ENCODE measurements at regions not wholly inside any gene's neighbourhood (a gene's known extent, or its start where the extent isn't known, plus 50 kb on each side); places are given as distances from the start of the nearest gene placed in this dataset.

- no peak for DNase-seq (ENCODE audit: low spot score)
- H3K4me3 ChIP-seq = no peak overlapping the region
- no peak overlapping the region for H3K27ac ChIP-seq
Measured at GRCh38 chr1:232510367-232511110, 119.4 kb downstream of the SIPA1L2 start.

GRCh38 chr1:232509570-232509969, 120.4 kb downstream of the SIPA1L2 start:
- Histone ChIP-seq H3K27ac (no peak overlapping the region), H3K4me3 (no peak overlapping the region)
- TF ChIP-seq CTCF (IDR thresholded peaks at IDR 0.05) = no peak
- no peak for DNase-seq (ENCODE audit: low spot score)

More at GRCh38 chr1:232510367-232511110, 119.4 kb downstream of the SIPA1L2 start:
- TF ChIP-seq CTCF (IDR thresholded peaks at IDR 0.05) = no peak

- no peak for DNase-seq (ENCODE audit: low spot score)
- H3K4me3 ChIP-seq = no peak overlapping the region
- no peak overlapping the region for H3K27ac ChIP-seq
- TF ChIP-seq CTCF (IDR thresholded peaks at IDR 0.05) = no peak
Measured at GRCh38 chr1:232508130-232508701, 121.7 kb downstream of the SIPA1L2 start.

- DNase-seq (ENCODE audit: low spot score) = no peak
- Histone ChIP-seq H3K4me3 (no peak overlapping the region), H3K27ac (no peak overlapping the region)
- no peak for TF ChIP-seq CTCF (IDR thresholded peaks at IDR 0.05)
Measured at GRCh38 chr1:232507571-232507970, 122.4 kb downstream of the SIPA1L2 start.

GRCh38 chr1:232505884-232506283, 124.0 kb downstream of the SIPA1L2 start:
- Histone ChIP-seq H3K4me3 (no peak overlapping the region), H3K27ac (no peak overlapping the region)
- DNase-seq (ENCODE audit: low spot score) = no peak
- TF ChIP-seq CTCF (IDR thresholded peaks at IDR 0.05) = no peak

- no peak for DNase-seq (ENCODE audit: low spot score)
- TF ChIP-seq CTCF (IDR thresholded peaks at IDR 0.05) = no peak
Measured at GRCh38 chr1:232504651-232505050, 125.3 kb downstream of the SIPA1L2 start.

GRCh38 chr1:232503497-232503896, 126.4 kb downstream of the SIPA1L2 start:
- Histone ChIP-seq H3K4me3 (no peak overlapping the region), H3K27ac (no peak overlapping the region)
- no peak for TF ChIP-seq CTCF (IDR thresholded peaks at IDR 0.05)
- no peak for DNase-seq (ENCODE audit: low spot score)

More at GRCh38 chr1:232504651-232505050, 125.3 kb downstream of the SIPA1L2 start:
- no peak overlapping the region for H3K4me3 ChIP-seq
- no peak overlapping the region for H3K27ac ChIP-seq
